Astrocyte of the spinal cord (primary cell): ENCODE measurements at regions not wholly inside any gene's neighbourhood (a gene's known extent, or its start where the extent isn't known, plus 50 kb on each side); places are given as distances from the start of the nearest gene placed in this dataset.

Experiments used
- DNase-seq: peaks from one replicate; pipeline ENCODE4 v3.0.0; 2011; ENCODE audit warnings: low read depth, low spot score
- H3K4me3 ChIP-seq: 2 replicates; pipeline ENCODE4 v1.5.1; 2011; ENCODE audit warnings: low read depth, mild to moderate bottlenecking, low read length, moderate library complexity
- in situ Hi-C: cut with HindIII; loops from 2 replicates; pipeline ENCODE4 v1.10.0; 2017; ENCODE audit warnings: low sequenced_read_pairs
- TF ChIP-seq, protein P1 (sequence below): IDR thresholded peaks from 2 replicates; pipeline ENCODE4 v1.5.1; 2012; ENCODE audit warnings: low read depth, mild to moderate bottlenecking, low read length, inconsistent platforms

DNA sequence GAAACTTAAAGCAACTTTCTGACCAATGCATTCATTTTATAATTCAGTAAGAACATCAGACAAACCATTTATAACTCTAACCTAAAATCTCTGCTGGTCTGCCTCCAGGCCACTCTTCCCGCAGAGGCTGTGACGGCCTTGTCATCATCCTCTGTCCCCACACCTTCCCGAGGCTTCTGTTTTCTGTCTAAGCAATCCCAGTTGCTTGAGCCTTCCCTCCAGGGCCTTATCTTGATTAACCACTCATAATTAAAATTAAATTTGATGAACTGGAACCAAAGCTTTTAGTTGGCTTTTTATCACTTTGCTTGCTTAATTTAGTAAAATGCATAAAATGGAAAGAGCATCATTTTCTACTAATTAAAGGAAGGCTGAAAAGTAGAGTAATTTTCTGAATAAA, 312.4 kb downstream of the DIRAS2 start:
- in situ Hi-C loops, result no loop called here
- H3K4me3 ChIP-seq, result no peak overlapping the region
- TF ChIP-seq, protein P1, sequence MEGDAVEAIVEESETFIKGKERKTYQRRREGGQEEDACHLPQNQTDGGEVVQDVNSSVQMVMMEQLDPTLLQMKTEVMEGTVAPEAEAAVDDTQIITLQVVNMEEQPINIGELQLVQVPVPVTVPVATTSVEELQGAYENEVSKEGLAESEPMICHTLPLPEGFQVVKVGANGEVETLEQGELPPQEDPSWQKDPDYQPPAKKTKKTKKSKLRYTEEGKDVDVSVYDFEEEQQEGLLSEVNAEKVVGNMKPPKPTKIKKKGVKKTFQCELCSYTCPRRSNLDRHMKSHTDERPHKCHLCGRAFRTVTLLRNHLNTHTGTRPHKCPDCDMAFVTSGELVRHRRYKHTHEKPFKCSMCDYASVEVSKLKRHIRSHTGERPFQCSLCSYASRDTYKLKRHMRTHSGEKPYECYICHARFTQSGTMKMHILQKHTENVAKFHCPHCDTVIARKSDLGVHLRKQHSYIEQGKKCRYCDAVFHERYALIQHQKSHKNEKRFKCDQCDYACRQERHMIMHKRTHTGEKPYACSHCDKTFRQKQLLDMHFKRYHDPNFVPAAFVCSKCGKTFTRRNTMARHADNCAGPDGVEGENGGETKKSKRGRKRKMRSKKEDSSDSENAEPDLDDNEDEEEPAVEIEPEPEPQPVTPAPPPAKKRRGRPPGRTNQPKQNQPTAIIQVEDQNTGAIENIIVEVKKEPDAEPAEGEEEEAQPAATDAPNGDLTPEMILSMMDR, result no peak
- no peak for DNase-seq

DNA sequence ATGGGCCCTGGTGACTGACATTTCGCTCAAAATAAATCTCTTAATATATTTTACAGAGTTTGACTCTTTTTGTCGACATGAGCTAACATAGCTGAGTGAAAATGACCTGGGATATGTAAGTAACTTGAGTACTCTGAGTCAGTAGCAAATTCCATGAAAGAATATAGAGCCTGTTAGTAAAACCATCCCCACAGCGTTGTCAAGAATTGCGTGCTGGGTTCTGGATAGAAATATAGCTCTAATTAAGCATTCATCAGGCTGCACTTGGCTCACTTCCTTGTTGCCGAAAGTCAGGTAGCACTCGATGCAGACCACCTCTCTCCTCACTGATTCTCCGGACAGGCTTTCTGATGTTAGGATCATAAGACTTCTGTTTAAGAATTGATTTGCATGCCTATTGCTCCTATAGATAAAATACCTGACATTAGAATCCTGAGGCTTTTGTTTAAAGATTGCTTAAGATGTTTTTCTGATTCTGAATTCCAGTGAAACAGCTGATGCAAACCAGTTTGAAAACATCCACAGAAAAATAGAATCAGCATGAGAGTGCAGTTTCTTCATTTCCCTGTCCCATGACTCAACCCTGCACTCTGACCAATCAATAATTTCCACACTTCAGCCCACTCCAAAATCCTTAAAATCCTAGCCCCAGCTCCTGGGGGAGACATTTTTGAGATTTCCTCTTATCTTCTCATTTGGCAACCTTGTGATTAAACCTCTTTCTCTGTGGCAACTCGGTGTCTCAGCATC, 310.6 kb downstream of the DIRAS2 start:
- in situ Hi-C loops, result no loop called here
- TF ChIP-seq, protein P1, result no peak
- peak; percentile 50 for DNase-seq
- no peak overlapping the region for H3K4me3 ChIP-seq

DNA sequence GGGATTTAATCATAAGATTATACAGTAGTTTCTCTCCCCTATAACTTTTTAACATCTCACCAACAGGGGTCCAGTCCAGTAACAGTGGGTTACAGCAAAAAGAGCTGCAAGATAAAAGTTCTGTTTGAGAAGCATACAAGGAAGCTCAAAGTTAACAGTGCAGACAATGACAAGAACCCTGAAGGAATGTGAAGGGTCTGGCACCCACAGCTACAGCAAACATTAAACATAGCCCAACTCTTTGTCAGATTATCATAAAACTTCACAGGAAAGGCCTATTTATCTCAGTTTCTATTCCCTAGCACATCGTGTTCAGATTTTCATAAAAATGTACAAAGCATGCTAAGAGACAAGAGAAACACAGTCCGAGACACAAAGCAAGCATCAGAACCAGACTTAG, 309.4 kb downstream of the DIRAS2 start:
- peak; percentile 30 for DNase-seq
- H3K4me3 ChIP-seq, result no peak overlapping the region
- TF ChIP-seq, protein P1, result no peak
- in situ Hi-C loops, result no loop called here

DNA sequence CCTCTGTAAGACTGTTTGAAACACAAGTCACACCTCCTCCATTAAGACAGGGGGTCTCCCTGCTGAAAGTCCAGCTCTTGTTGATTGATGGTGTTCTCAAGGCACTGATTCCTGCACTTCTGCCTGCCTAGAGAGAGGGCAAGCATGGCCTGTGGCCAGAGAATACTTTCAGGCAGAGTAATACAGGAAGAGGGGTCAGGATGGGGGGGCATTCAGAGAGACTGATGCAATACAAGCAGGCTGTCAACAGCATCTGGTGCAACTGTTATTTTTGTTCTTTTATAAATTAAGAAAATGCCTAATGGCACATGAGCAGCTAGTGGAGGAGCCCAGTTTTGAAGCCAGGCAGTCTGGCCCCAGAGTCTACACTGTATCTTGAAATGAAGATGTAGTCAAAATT, 302.2 kb downstream of the DIRAS2 start:
- DNase-seq, result peak; percentile 68
- H3K4me3 ChIP-seq, result no peak overlapping the region
- TF ChIP-seq, protein P1, result no peak
- in situ Hi-C loops, result no loop called here

DNA sequence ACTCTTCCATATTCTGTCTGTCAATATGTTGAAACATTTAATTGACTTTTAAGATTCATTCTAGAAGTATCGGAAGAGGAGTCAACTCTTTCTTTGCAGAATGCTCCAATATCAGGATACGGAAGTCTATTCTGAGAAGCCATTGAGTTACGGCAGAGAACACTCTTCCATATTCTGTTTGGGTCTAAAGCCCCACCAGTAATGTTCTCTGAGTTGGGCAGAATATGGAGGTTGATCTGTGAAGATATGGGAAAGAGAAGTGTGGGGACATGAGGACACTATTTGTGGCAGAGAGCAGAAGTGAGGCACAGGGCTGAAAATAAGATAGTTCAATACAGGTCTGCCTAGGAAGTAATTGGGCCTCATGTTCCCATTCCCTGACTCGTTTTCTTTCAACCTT, 300.0 kb downstream of the DIRAS2 start:
- TF ChIP-seq, protein P1, result no peak
- H3K4me3 ChIP-seq, result no peak overlapping the region
- in situ Hi-C loops, result no loop called here
- no peak for DNase-seq

DNA sequence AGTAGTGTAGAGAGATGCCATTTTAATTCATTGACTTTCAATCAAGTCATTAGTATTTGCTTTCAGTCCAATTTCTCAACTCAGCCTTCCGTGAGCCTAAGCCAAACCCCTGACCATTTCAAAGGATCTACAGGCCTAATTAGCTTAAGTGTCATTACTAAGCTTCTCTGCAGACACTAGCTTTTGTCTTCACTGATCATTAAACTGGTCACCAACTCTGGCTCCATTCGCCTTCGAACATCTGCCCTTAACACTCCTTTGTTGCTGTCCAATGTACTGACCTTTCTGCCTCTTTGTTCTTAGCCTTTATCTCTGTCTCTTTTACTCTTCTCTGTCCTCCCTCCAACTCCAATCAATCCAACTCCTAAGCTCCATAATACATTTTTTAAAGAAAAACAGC, 299.3 kb downstream of the DIRAS2 start:
- H3K4me3 ChIP-seq, result no peak overlapping the region
- in situ Hi-C loops, result no loop called here
- TF ChIP-seq, protein P1, result no peak
- peak; percentile 8 for DNase-seq
